ENCODE measurements at regions not wholly inside any gene's neighbourhood (a gene's known extent, or its start where the extent isn't known, plus 50 kb on each side); places are given as distances from the start of the nearest gene placed in this dataset.

DNA sequence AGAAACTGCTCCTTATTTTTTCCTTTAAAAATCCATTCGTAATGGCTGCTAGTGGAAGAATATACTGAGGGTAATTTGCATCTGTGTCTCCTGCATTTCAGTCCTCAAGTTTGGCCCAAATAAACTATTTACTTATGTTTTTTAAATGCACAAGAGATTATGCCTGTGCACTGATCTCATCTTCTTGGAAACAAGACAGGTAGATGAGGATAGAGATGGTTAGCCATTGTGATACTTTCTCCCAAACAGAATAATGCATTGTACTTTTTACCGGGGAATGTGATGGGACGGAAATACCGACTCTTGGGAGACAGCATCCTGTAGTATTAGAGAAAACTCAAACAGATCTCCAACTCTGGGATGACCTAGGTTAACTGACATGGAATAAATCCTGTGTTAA, 72.5 kb upstream of the DAB2 start:
- TF ChIP-seq, protein P1, sequence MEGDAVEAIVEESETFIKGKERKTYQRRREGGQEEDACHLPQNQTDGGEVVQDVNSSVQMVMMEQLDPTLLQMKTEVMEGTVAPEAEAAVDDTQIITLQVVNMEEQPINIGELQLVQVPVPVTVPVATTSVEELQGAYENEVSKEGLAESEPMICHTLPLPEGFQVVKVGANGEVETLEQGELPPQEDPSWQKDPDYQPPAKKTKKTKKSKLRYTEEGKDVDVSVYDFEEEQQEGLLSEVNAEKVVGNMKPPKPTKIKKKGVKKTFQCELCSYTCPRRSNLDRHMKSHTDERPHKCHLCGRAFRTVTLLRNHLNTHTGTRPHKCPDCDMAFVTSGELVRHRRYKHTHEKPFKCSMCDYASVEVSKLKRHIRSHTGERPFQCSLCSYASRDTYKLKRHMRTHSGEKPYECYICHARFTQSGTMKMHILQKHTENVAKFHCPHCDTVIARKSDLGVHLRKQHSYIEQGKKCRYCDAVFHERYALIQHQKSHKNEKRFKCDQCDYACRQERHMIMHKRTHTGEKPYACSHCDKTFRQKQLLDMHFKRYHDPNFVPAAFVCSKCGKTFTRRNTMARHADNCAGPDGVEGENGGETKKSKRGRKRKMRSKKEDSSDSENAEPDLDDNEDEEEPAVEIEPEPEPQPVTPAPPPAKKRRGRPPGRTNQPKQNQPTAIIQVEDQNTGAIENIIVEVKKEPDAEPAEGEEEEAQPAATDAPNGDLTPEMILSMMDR (optimal IDR thresholded peaks at IDR 0.05 in 1 of 3, IDR thresholded peaks at IDR 0.05 in 1 of 3, conservative IDR thresholded peaks at IDR 0.05 in 1 of 3; ENCODE audit: extremely low read depth in 1 of 3, insufficient read depth in 2 of 3, low read length in 3 of 3) = no peak
- no peak for TF ChIP-seq EZH2 (IDR thresholded peaks at IDR 0.05; ENCODE audit: low read length)
- H3K4me2 ChIP-seq (ENCODE audit: control insufficient read depth, extremely low read depth, insufficient read depth, low read depth, low read length) = no peak overlapping the region
- no peak overlapping the region for H2AFZ ChIP-seq (ENCODE audit: control insufficient read depth, low read length)
- H3K79me2 ChIP-seq (ENCODE audit: control insufficient read depth, insufficient read depth, low read length) = no peaks in the 10 kb centered on the region
- no peak overlapping the region for H3K4me3 ChIP-seq (ENCODE audit: control insufficient read depth in 2 of 3, extremely low read depth in 1 of 3, insufficient read depth in 2 of 3, low read depth in 1 of 3, low read length in 3 of 3)
- no peaks in the 10 kb centered on the region for H4K20me1 ChIP-seq (ENCODE audit: control insufficient read depth, extremely low read depth, insufficient read depth, low read length)
- H3K9ac ChIP-seq (ENCODE audit: control insufficient read depth, extremely low read depth, insufficient read depth, low read length) = no peak overlapping the region
- no peaks in the 10 kb centered on the region for H3K9me3 ChIP-seq (ENCODE audit: control insufficient read depth, low read depth, low read length)
- H3K9me1 ChIP-seq (ENCODE audit: control insufficient read depth, extremely low read depth, insufficient read depth, low read length) = no peaks in the 10 kb centered on the region
- peaks cover 11% of the 10 kb centered on the region for H3K4me1 ChIP-seq (ENCODE audit: control insufficient read depth, extremely low read depth, insufficient read depth, low read length)
- no peaks in the 10 kb centered on the region for H3K36me3 ChIP-seq (ENCODE audit: control insufficient read depth in 2 of 2, extremely low read depth in 1 of 2, insufficient read depth in 2 of 2, low read length in 2 of 2)
- FAIRE-seq (no peak), DNase-seq (ENCODE audit: low read depth, low spot score) (no peak)
- no peaks in the 10 kb centered on the region for H3K27me3 ChIP-seq (ENCODE audit: control insufficient read depth, extremely low read depth, insufficient read depth, low read length)
- dilution Hi-C loops (cut with MboI; ENCODE audit: extremely low pct_ligation_motif_present, low sequenced_read_pairs) = no loop called here
- H3K27ac ChIP-seq (ENCODE audit: control insufficient read depth, insufficient read depth, low read length) = no peak overlapping the region

- Histone ChIP-seq H3K27ac (ENCODE audit: control insufficient read depth, insufficient read depth, low read length) (no peak overlapping the region), H3K36me3 (ENCODE audit: control insufficient read depth in 2 of 2, extremely low read depth in 1 of 2, insufficient read depth in 2 of 2, low read length in 2 of 2) (no peaks in the 10 kb centered on the region), H3K4me3 (ENCODE audit: control insufficient read depth in 2 of 3, extremely low read depth in 1 of 3, insufficient read depth in 2 of 3, low read depth in 1 of 3, low read length in 3 of 3) (no peak overlapping the region), H3K9me3 (ENCODE audit: control insufficient read depth, low read depth, low read length) (no peaks in the 10 kb centered on the region), H3K4me1 (ENCODE audit: control insufficient read depth, extremely low read depth, insufficient read depth, low read length) (peaks cover 4% of the 10 kb centered on the region), H3K9ac (ENCODE audit: control insufficient read depth, extremely low read depth, insufficient read depth, low read length) (no peak overlapping the region), H4K20me1 (ENCODE audit: control insufficient read depth, extremely low read depth, insufficient read depth, low read length) (no peaks in the 10 kb centered on the region), H3K27me3 (ENCODE audit: control insufficient read depth, extremely low read depth, insufficient read depth, low read length) (no peaks in the 10 kb centered on the region), H3K9me1 (ENCODE audit: control insufficient read depth, extremely low read depth, insufficient read depth, low read length) (no peaks in the 10 kb centered on the region), H3K4me2 (ENCODE audit: control insufficient read depth, extremely low read depth, insufficient read depth, low read depth, low read length) (no peak overlapping the region), H3K79me2 (ENCODE audit: control insufficient read depth, insufficient read depth, low read length) (no peaks in the 10 kb centered on the region), H2AFZ (ENCODE audit: control insufficient read depth, low read length) (no peak overlapping the region)
- no peak for TF ChIP-seq EZH2 (IDR thresholded peaks at IDR 0.05; ENCODE audit: low read length)
- TF ChIP-seq, protein P1 (optimal IDR thresholded peaks at IDR 0.05 in 1 of 3, IDR thresholded peaks at IDR 0.05 in 1 of 3, conservative IDR thresholded peaks at IDR 0.05 in 1 of 3; ENCODE audit: extremely low read depth in 1 of 3, insufficient read depth in 2 of 3, low read length in 3 of 3) = no peak
- FAIRE-seq = no peak
- DNase-seq (ENCODE audit: low read depth, low spot score) = no peak
- dilution Hi-C loops (cut with MboI; ENCODE audit: extremely low pct_ligation_motif_present, low sequenced_read_pairs) = no loop called here
Measured at GRCh38 chr5:39495227-39495626, 70.4 kb upstream of the DAB2 start.
